HEK293 (cell line): ENCODE measurements at regions not wholly inside any gene's neighbourhood (a gene's known extent, or its start where the extent isn't known, plus 50 kb on each side); places are given as distances from the start of the nearest gene placed in this dataset.
"Not testable (repeated sequence)": the region's sequence is repeated elsewhere in the genome, so short reads cannot be mapped to it uniquely, and the experiment has no call there.

Experiments
- CTCF ChIA-PET: fragments of 350-600 bp; formaldehyde crosslinking; extraction: SDS; loops from one replicate; lab custom pipeline; 2021; ENCODE audit warnings: antibody characterized with exemption; lab: Yijun Ruan, JAX
- POLR2A ChIA-PET: fragments of 300-600 bp; formaldehyde crosslinking; extraction: SDS; loops from one replicate; lab custom pipeline; 2020; ENCODE audit warnings: antibody characterized with exemption, inconsistent platforms; lab: Yijun Ruan, JAX
- H3K27ac ChIP-seq: fragments of 200-500 bp; sonication (Bioruptor generic); 2 replicates; pipeline ENCODE4 v1.5.1; 2014; ENCODE audit warnings: low read depth, low read length, control low read depth, inconsistent platforms; ENCODE audit errors: extremely low read depth
- H3K36me3 ChIP-seq, 2 experiments: fragments of 200-500 bp in 1 of 2; sonication (Bioruptor generic) in 1 of 2; 1 replicate in 1 of 2; 2 replicates in 1 of 2; pipeline ENCODE4 v1.5.1; 2014 to 2017; ENCODE audit warnings: inconsistent platforms in 2 of 2, low read length in 2 of 2; ENCODE audit not compliant: control insufficient read depth in 2 of 2, insufficient read depth in 1 of 2
- H3K4me1 ChIP-seq: fragments of 200-500 bp; sonication (Bioruptor generic); 2 replicates; pipeline ENCODE4 v1.5.1; 2014; ENCODE audit warnings: mild to moderate bottlenecking, low read length, inconsistent platforms; ENCODE audit not compliant: control insufficient read depth, insufficient read depth
- H3K4me3 ChIP-seq: 2 replicates; pipeline ENCODE4 v1.5.1; 2011; ENCODE audit warnings: low read depth, mild to moderate bottlenecking, control low read depth, low read length, moderate library complexity
- H3K9me3 ChIP-seq: fragments of 200-500 bp; sonication (Bioruptor generic); 2 replicates; pipeline ENCODE4 v1.5.1; 2014; ENCODE audit warnings: low read depth, low read length, inconsistent platforms; ENCODE audit not compliant: control insufficient read depth, insufficient read depth
- CTCF ChIP-seq: fragments of 450-650 bp; formaldehyde crosslinking; IDR thresholded peaks from 2 replicates; pipeline ENCODE4 v1.5.1; 2016; ENCODE audit warnings: missing biosample characterization, missing genetic modification characterization
- IKZF3 ChIP-seq: fragments of 450-650 bp; IDR thresholded peaks from 2 replicates; pipeline ENCODE4 v1.5.0; 2018; ENCODE audit warnings: missing biosample characterization, mild to moderate bottlenecking, missing genetic modification characterization, moderate library complexity
- MEIS1 ChIP-seq: sonication (generic); formaldehyde crosslinking; IDR thresholded peaks from 2 replicates; pipeline ENCODE4 v1.8.1; 2022; ENCODE audit warnings: missing genetic modification reagents, mild to moderate bottlenecking, borderline replicate concordance
- SP3 ChIP-seq: fragments of 450-650 bp; formaldehyde crosslinking; IDR thresholded peaks from 2 replicates; pipeline ENCODE4 v1.5.1; 2016; ENCODE audit warnings: missing biosample characterization, missing genetic modification characterization
- ZNF510 ChIP-seq: fragments of 450-650 bp; formaldehyde crosslinking; IDR thresholded peaks from 2 replicates; pipeline ENCODE4 v1.5.1; 2018; ENCODE audit warnings: mild to moderate bottlenecking, missing genetic modification characterization, missing biosample characterization; ENCODE audit not compliant: insufficient replicate concordance
- ZNF610 ChIP-seq: fragments of 450-650 bp; formaldehyde crosslinking; IDR thresholded peaks from 2 replicates; pipeline ENCODE4 v1.5.1; 2016; ENCODE audit warnings: missing biosample characterization, missing genetic modification characterization, borderline replicate concordance
- ZNF768 ChIP-seq: fragments of 450-650 bp; formaldehyde crosslinking; IDR thresholded peaks from 2 replicates; pipeline ENCODE4 v1.5.1; 2018; ENCODE audit warnings: missing biosample characterization, mild to moderate bottlenecking, missing genetic modification characterization
- ZSCAN16 ChIP-seq: fragments of 450-650 bp; formaldehyde crosslinking; IDR thresholded peaks from 2 replicates; pipeline ENCODE4 v1.5.1; 2016; ENCODE audit warnings: missing biosample characterization, missing genetic modification characterization
- ZXDB ChIP-seq: fragments of 450-650 bp; formaldehyde crosslinking; IDR thresholded peaks from 2 replicates; pipeline ENCODE4 v1.5.1; 2016; ENCODE audit warnings: missing biosample characterization, missing genetic modification characterization
- TF ChIP-seq, protein P1 (sequence below): fragments of 450-650 bp; formaldehyde crosslinking; IDR thresholded peaks from 2 replicates; pipeline ENCODE4 v1.5.1; 2017; ENCODE audit warnings: missing biosample characterization, missing genetic modification characterization
- TF ChIP-seq, protein P2 (sequence below): fragments of 450-650 bp; formaldehyde crosslinking; IDR thresholded peaks from 2 replicates; pipeline ENCODE4 v1.5.1; 2016; ENCODE audit warnings: missing biosample characterization, missing genetic modification characterization
- TF ChIP-seq, protein P3 (sequence below): fragments of 450-650 bp; formaldehyde crosslinking; optimal IDR thresholded peaks from 2 replicates; pipeline ENCODE3; 2016; ENCODE audit warnings: missing biosample characterization, mild to moderate bottlenecking, missing genetic modification characterization
- TF ChIP-seq, protein P4 (sequence below): fragments of 450-650 bp; formaldehyde crosslinking; IDR thresholded peaks from 2 replicates; pipeline ENCODE4 v1.5.1; 2016; ENCODE audit warnings: missing biosample characterization, missing genetic modification characterization
- TF ChIP-seq, protein P5 (sequence below): fragments of 450-650 bp; formaldehyde crosslinking; IDR thresholded peaks from 2 replicates; pipeline ENCODE4 v1.5.1; 2017; ENCODE audit warnings: missing biosample characterization, missing genetic modification characterization

GRCh38 chr5:56298336-56299090 is 65.4 kb upstream of the ANKRD55 start (continued):
- no peak for TF ChIP-seq IKZF3 (tag by site-specific recombination)
- TF ChIP-seq, protein P1, sequence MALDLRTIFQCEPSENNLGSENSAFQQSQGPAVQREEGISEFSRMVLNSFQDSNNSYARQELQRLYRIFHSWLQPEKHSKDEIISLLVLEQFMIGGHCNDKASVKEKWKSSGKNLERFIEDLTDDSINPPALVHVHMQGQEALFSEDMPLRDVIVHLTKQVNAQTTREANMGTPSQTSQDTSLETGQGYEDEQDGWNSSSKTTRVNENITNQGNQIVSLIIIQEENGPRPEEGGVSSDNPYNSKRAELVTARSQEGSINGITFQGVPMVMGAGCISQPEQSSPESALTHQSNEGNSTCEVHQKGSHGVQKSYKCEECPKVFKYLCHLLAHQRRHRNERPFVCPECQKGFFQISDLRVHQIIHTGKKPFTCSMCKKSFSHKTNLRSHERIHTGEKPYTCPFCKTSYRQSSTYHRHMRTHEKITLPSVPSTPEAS (tag by site-specific recombination): no peak
- TF ChIP-seq, protein P2, sequence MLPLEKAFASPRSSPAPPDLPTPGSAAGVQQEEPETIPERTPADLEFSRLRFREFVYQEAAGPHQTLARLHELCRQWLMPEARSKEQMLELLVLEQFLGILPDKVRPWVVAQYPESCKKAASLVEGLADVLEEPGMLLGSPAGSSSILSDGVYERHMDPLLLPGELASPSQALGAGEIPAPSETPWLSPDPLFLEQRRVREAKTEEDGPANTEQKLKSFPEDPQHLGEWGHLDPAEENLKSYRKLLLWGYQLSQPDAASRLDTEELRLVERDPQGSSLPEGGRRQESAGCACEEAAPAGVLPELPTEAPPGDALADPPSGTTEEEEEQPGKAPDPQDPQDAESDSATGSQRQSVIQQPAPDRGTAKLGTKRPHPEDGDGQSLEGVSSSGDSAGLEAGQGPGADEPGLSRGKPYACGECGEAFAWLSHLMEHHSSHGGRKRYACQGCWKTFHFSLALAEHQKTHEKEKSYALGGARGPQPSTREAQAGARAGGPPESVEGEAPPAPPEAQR (tag by site-specific recombination): no peak
- TF ChIP-seq, protein P3, sequence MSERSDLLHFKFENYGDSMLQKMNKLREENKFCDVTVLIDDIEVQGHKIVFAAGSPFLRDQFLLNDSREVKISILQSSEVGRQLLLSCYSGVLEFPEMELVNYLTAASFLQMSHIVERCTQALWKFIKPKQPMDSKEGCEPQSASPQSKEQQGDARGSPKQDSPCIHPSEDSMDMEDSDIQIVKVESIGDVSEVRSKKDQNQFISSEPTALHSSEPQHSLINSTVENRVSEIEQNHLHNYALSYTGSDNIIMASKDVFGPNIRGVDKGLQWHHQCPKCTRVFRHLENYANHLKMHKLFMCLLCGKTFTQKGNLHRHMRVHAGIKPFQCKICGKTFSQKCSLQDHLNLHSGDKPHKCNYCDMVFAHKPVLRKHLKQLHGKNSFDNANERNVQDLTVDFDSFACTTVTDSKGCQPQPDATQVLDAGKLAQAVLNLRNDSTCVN (tag by site-specific recombination): no peak
- TF ChIP-seq ZNF610: no peak
- TF ChIP-seq, protein P4, sequence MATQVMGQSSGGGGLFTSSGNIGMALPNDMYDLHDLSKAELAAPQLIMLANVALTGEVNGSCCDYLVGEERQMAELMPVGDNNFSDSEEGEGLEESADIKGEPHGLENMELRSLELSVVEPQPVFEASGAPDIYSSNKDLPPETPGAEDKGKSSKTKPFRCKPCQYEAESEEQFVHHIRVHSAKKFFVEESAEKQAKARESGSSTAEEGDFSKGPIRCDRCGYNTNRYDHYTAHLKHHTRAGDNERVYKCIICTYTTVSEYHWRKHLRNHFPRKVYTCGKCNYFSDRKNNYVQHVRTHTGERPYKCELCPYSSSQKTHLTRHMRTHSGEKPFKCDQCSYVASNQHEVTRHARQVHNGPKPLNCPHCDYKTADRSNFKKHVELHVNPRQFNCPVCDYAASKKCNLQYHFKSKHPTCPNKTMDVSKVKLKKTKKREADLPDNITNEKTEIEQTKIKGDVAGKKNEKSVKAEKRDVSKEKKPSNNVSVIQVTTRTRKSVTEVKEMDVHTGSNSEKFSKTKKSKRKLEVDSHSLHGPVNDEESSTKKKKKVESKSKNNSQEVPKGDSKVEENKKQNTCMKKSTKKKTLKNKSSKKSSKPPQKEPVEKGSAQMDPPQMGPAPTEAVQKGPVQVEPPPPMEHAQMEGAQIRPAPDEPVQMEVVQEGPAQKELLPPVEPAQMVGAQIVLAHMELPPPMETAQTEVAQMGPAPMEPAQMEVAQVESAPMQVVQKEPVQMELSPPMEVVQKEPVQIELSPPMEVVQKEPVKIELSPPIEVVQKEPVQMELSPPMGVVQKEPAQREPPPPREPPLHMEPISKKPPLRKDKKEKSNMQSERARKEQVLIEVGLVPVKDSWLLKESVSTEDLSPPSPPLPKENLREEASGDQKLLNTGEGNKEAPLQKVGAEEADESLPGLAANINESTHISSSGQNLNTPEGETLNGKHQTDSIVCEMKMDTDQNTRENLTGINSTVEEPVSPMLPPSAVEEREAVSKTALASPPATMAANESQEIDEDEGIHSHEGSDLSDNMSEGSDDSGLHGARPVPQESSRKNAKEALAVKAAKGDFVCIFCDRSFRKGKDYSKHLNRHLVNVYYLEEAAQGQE (tag by site-specific recombination): no peak
- TF ChIP-seq CTCF: no peak

- no peaks in the 10 kb centered on the region for H3K36me3 ChIP-seq
- H3K9me3 ChIP-seq: no peaks in the 10 kb centered on the region
- TF ChIP-seq MEIS1: no peak
- TF ChIP-seq ZNF768: no peak
- no peak for TF ChIP-seq ZNF510 (tag by site-specific recombination)
- TF ChIP-seq, protein P5, sequence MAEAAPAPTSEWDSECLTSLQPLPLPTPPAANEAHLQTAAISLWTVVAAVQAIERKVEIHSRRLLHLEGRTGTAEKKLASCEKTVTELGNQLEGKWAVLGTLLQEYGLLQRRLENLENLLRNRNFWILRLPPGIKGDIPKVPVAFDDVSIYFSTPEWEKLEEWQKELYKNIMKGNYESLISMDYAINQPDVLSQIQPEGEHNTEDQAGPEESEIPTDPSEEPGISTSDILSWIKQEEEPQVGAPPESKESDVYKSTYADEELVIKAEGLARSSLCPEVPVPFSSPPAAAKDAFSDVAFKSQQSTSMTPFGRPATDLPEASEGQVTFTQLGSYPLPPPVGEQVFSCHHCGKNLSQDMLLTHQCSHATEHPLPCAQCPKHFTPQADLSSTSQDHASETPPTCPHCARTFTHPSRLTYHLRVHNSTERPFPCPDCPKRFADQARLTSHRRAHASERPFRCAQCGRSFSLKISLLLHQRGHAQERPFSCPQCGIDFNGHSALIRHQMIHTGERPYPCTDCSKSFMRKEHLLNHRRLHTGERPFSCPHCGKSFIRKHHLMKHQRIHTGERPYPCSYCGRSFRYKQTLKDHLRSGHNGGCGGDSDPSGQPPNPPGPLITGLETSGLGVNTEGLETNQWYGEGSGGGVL: no peak
- no peak for TF ChIP-seq ZXDB (tag by site-specific recombination)
- no peak for TF ChIP-seq ZSCAN16 (tag by site-specific recombination)
- no peak for TF ChIP-seq SP3
- no peak overlapping the region for H3K4me3 ChIP-seq
- CTCF ChIA-PET: no interaction called here
- H3K4me1 ChIP-seq: no peaks in the 10 kb centered on the region
- no peak overlapping the region for H3K27ac ChIP-seq
- POLR2A ChIA-PET: no interaction called here
Measured at GRCh38 chr5:56297851-56298250, 64.7 kb upstream of the ANKRD55 start.

DNA sequence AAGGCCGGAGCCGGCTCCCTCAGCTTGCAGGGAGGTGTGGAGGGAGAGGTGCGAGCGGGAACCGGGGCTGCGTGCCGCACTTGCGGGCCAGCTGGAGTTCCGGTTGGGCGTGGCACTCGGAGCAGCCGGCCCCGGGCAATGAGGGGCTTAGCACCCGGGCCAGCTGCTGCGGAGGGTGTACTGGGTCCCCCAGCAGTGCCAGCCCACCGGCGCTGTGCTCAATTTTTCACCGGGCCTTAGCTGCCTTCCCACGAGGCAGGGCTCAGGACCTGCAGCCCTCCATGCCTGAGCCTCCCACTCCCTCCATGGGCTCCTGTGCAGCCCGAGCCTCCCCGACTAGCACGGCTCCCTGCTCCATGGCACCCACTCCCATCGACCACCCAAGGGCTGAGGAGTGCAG is 62.2 kb upstream of the ANKRD55 start:
- H3K4me1 ChIP-seq, POLR2A ChIA-PET, H3K9me3 ChIP-seq, H3K36me3 ChIP-seq, H3K27ac ChIP-seq, H3K4me3 ChIP-seq, CTCF ChIA-PET: not testable (repeated sequence)
